Gastroesophageal sphincter (tissue), 4 donors: ENCODE measurements at regions not wholly inside any gene's neighbourhood (a gene's known extent, or its start where the extent isn't known, plus 50 kb on each side); places are given as distances from the start of the nearest gene placed in this dataset.

ENCODE experiments used
- ATAC-seq: fragments of 150-250 bp; one replicate; pipeline ENCODE4 v1.9.1; 2016; ENCODE audit warnings: mild to moderate bottlenecking, moderate library complexity
- H3K27ac ChIP-seq, 4 donors: fragments of 200-600 bp; sonication (generic) in 3 of 4; 1 replicate in 3 of 4; 2 replicates in 1 of 4; pipeline ENCODE4 v1.5.1; 2016 to 2019
- H3K27me3 ChIP-seq: fragments of 200-600 bp; sonication (generic); one replicate; pipeline ENCODE4 v1.5.1; 2019
- H3K36me3 ChIP-seq, 2 donors: fragments of 200-600 bp; sonication (generic); one replicate each; pipeline ENCODE4 v1.5.1; 2019; ENCODE audit warnings: control low read depth in 1 of 2
- H3K4me1 ChIP-seq, 3 donors: fragments of 200-600 bp; sonication (generic); 1 replicate in 2 of 3; 2 replicates in 1 of 3; pipeline ENCODE4 v1.5.1; 2016 to 2019; ENCODE audit warnings: control low read depth in 2 of 3
- H3K4me3 ChIP-seq, 2 donors: fragments of 200-600 bp; sonication (generic); one replicate each; pipeline ENCODE4 v1.5.1; 2019; ENCODE audit warnings: mild to moderate bottlenecking in 1 of 2, moderate library complexity in 1 of 2
- H3K9me3 ChIP-seq, 3 donors: fragments of 200-600 bp; sonication (generic); one replicate each; pipeline ENCODE4 v1.5.1; 2017 to 2019; ENCODE audit warnings: control low read depth in 2 of 3
- CTCF ChIP-seq, 4 experiments: fragments of 200-600 bp in 2 of 4; fragments of 450-650 bp in 2 of 4; sonication (generic) in 1 of 4; IDR thresholded peaks; one replicate each; pipeline ENCODE4 v1.5.1; 2017 to 2019; ENCODE audit warnings: antibody characterized with exemption in 4 of 4, mild to moderate bottlenecking in 2 of 4, moderate library complexity in 2 of 4
- EP300 ChIP-seq: sonication (generic); formaldehyde crosslinking; IDR thresholded peaks from one replicate; pipeline ENCODE4 v1.6.1; 2017; ENCODE audit warnings: antibody characterized with exemption, mild to moderate bottlenecking
- POLR2A ChIP-seq, 2 donors: fragments of 450-650 bp; IDR thresholded peaks; one replicate each; pipeline ENCODE4 v1.6.1; 2017; ENCODE audit warnings: antibody characterized with exemption in 2 of 2, mild to moderate bottlenecking in 2 of 2, moderate library complexity in 1 of 2
- POLR2AphosphoS5 ChIP-seq: sonication (generic); formaldehyde crosslinking; IDR thresholded peaks from one replicate; pipeline ENCODE4 v1.6.1; 2017; ENCODE audit warnings: antibody characterized with exemption
- WGBS, 2 donors: methylation state at CpG; one replicate each; pipeline ENCODE4 v1.1.5; 2018; ENCODE audit warnings: low coverage in 1 of 2; 5-methylcytosine and 5-hydroxymethylcytosine counted together

- TF ChIP-seq POLR2AphosphoS5 (no peak), EP300 (no peak), POLR2A (IDR thresholded peaks at IDR 0.05) (no peak), CTCF (IDR thresholded peaks at IDR 0.05) (no peak)
- ATAC-seq, result no peak
- no peak overlapping the region for H3K4me3 ChIP-seq
Measured at GRCh38 chr4:27524224-27524623, 663.6 kb downstream of the STIM2 start.

GRCh38 chr4:27534488-27534887 lies 673.8 kb downstream of the STIM2 start:
- H3K27me3 ChIP-seq, result no peaks in the 10 kb centered on the region
- H3K4me3 ChIP-seq, result no peak overlapping the region
- no peaks in the 10 kb centered on the region for H3K36me3 ChIP-seq
- H3K9me3 ChIP-seq, result no peaks in the 10 kb centered on the region
- no peak overlapping the region for H3K27ac ChIP-seq
- TF ChIP-seq POLR2A (IDR thresholded peaks at IDR 0.05), result no peak
- TF ChIP-seq EP300, result no peak
- TF ChIP-seq CTCF (IDR thresholded peaks at IDR 0.05), result no peak
- TF ChIP-seq POLR2AphosphoS5, result no peak
- WGBS, 2 donors, result 32 to 38% methylated on average over 1 of the region's 1 CpG
- no peaks in the 10 kb centered on the region for H3K4me1 ChIP-seq
- ATAC-seq, result no peak

More at GRCh38 chr4:27524224-27524623, 663.6 kb downstream of the STIM2 start:
- Histone ChIP-seq H3K9me3 (no peaks in the 10 kb centered on the region), H3K27ac (no peak overlapping the region), H3K4me1 (no peaks in the 10 kb centered on the region), H3K36me3 (no peaks in the 10 kb centered on the region), H3K27me3 (no peaks in the 10 kb centered on the region)
- WGBS, 2 donors, result 89 to 93% methylated on average over 2 of the region's 2 CpGs

GRCh38 chr4:27568236-27568951 lies 707.8 kb downstream of the STIM2 start:
- ATAC-seq, result no peak
- Histone ChIP-seq H3K27ac (no peak overlapping the region), H3K4me1 (no peaks in the 10 kb centered on the region), H3K9me3 (no peaks in the 10 kb centered on the region), H3K4me3 (no peak overlapping the region), H3K36me3 (no peaks in the 10 kb centered on the region), H3K27me3 (no peaks in the 10 kb centered on the region)
- TF ChIP-seq CTCF (IDR thresholded peaks at IDR 0.05) (no peak), EP300 (no peak), POLR2A (IDR thresholded peaks at IDR 0.05) (no peak), POLR2AphosphoS5 (no peak)
- 84 to 88% methylated on average over 6 to 10 of the region's 11 CpGs for WGBS, 2 donors

- H3K9me3 ChIP-seq, result no peaks in the 10 kb centered on the region
- ATAC-seq, result no peak
- no peaks in the 10 kb centered on the region for H3K27me3 ChIP-seq
- 80 to 87% methylated on average over 2 of the region's 2 CpGs for WGBS, 2 donors
- H3K4me3 ChIP-seq, result no peak overlapping the region
- no peak for TF ChIP-seq EP300
- no peak for TF ChIP-seq POLR2A (IDR thresholded peaks at IDR 0.05)
- H3K36me3 ChIP-seq, result no peaks in the 10 kb centered on the region
- H3K27ac ChIP-seq, result no peak overlapping the region
- no peaks in the 10 kb centered on the region for H3K4me1 ChIP-seq
Measured at GRCh38 chr4:27568952-27569319, 708.3 kb downstream of the STIM2 start.

GRCh38 chr4:27574743-27575142 lies 714.1 kb downstream of the STIM2 start:
- H3K27me3 ChIP-seq, result no peaks in the 10 kb centered on the region
- H3K27ac ChIP-seq, result no peak overlapping the region
- H3K9me3 ChIP-seq, result no peaks in the 10 kb centered on the region
- H3K4me1 ChIP-seq, result no peaks in the 10 kb centered on the region
- TF ChIP-seq CTCF (IDR thresholded peaks at IDR 0.05) (no peak), EP300 (no peak), POLR2AphosphoS5 (no peak), POLR2A (IDR thresholded peaks at IDR 0.05) (no peak)
- 71 to 92% methylated on average over 3 to 5 of the region's 5 CpGs for WGBS, 2 donors
- H3K4me3 ChIP-seq, result no peak overlapping the region
- no peaks in the 10 kb centered on the region for H3K36me3 ChIP-seq
- no peak for ATAC-seq
